CD4-positive, alpha-beta T cell treated with Interleukin-10 for 1 hour (primary cell): ENCODE measurements at regions not wholly inside any gene's neighbourhood (a gene's known extent, or its start where the extent isn't known, plus 50 kb on each side); places are given as distances from the start of the nearest gene placed in this dataset.
"Not testable (repeated sequence)": the region's sequence is repeated elsewhere in the genome, so short reads cannot be mapped to it uniquely, and the experiment has no call there.

Experiments
- DNase-seq: peaks from one replicate; pipeline ENCODE4 v3.0.0-alpha.2; 2020

- no peak for DNase-seq
Observed at GRCh38 chr12:20003252-20003651, 365.1 kb upstream of the PDE3A start.

GRCh38 chr12:20004952-20005351 is 363.4 kb upstream of the PDE3A start:
- no peak for DNase-seq

- no peak for DNase-seq
Observed at GRCh38 chr12:20006871-20007730, 361.2 kb upstream of the PDE3A start.

GRCh38 chr12:20009965-20010364 is 358.4 kb upstream of the PDE3A start:
- not testable (repeated sequence) for DNase-seq

GRCh38 chr12:20011200-20011599 is 357.1 kb upstream of the PDE3A start:
- DNase-seq, result no peak

- no peak for DNase-seq
Observed at GRCh38 chr12:20017802-20018201, 350.5 kb upstream of the PDE3A start.

GRCh38 chr12:20018406-20018805 is 349.9 kb upstream of the PDE3A start:
- no peak for DNase-seq

GRCh38 chr12:20024194-20024593 is 344.1 kb upstream of the PDE3A start:
- DNase-seq, result no peak

- no peak for DNase-seq
Observed at GRCh38 chr12:20028033-20028432, 340.3 kb upstream of the PDE3A start.

GRCh38 chr12:20030826-20031225 is 337.5 kb upstream of the PDE3A start:
- DNase-seq, result no peak

GRCh38 chr12:20039562-20039961 is 328.8 kb upstream of the PDE3A start:
- DNase-seq, result no peak

- DNase-seq, result no peak
Observed at GRCh38 chr12:20040184-20040583, 328.2 kb upstream of the PDE3A start.

GRCh38 chr12:20040831-20041230 is 327.5 kb upstream of the PDE3A start:
- DNase-seq, result no peak

GRCh38 chr12:20044351-20044750 is 324.0 kb upstream of the PDE3A start:
- no peak for DNase-seq

GRCh38 chr12:20044846-20045245 is 323.5 kb upstream of the PDE3A start:
- no peak for DNase-seq

- no peak for DNase-seq
Observed at GRCh38 chr12:20047901-20048300, 320.4 kb upstream of the PDE3A start.

GRCh38 chr12:20050221-20050620 is 318.1 kb upstream of the PDE3A start:
- DNase-seq, result no peak

- DNase-seq, result no peak
Observed at GRCh38 chr12:20053782-20054181, 314.6 kb upstream of the PDE3A start.

GRCh38 chr12:20055856-20056255 is 312.5 kb upstream of the PDE3A start:
- no peak for DNase-seq

- no peak for DNase-seq
Observed at GRCh38 chr12:20057398-20057797, 310.9 kb upstream of the PDE3A start.

- DNase-seq, result no peak
Observed at GRCh38 chr12:20063116-20063515, 305.2 kb upstream of the PDE3A start.

GRCh38 chr12:20077618-20078017 is 290.7 kb upstream of the PDE3A start:
- no peak for DNase-seq

- no peak for DNase-seq
Observed at GRCh38 chr12:20089077-20089476, 279.3 kb upstream of the PDE3A start.

GRCh38 chr12:20093190-20093810 is 275.0 kb upstream of the PDE3A start:
- not testable (repeated sequence) for DNase-seq

GRCh38 chr12:20096430-20096829 is 271.9 kb upstream of the PDE3A start:
- DNase-seq, result no peak
